NB4 (cell line): ENCODE measurements at regions not wholly inside any gene's neighbourhood (a gene's known extent, or its start where the extent isn't known, plus 50 kb on each side); places are given as distances from the start of the nearest gene placed in this dataset.

Experiments used
- DNase-seq: peaks from one replicate; pipeline ENCODE4 v3.0.0; 2010; ENCODE audit warnings: low read depth
- H3K4me3 ChIP-seq: one replicate; pipeline ENCODE4 v1.5.1; 2011; ENCODE audit warnings: mild to moderate bottlenecking, low read depth, low read length, moderate library complexity
- CTCF ChIP-seq: IDR thresholded peaks from one replicate; pipeline ENCODE4 v1.5.1; 2012; ENCODE audit warnings: low read depth, low read length
- MYC ChIP-seq: IDR thresholded peaks from 2 replicates; pipeline ENCODE4 v1.6.1; 2011; ENCODE audit warnings: low read depth, low read length
- POLR2A ChIP-seq: IDR thresholded peaks from 2 replicates; pipeline ENCODE4 v1.6.1; 2011; ENCODE audit warnings: mild to moderate bottlenecking; ENCODE audit not compliant: insufficient read length; ENCODE audit errors: extremely low read depth
- TF ChIP-seq, protein P1 (sequence below): IDR thresholded peaks from 2 replicates; pipeline ENCODE4 v1.6.1; 2011; ENCODE audit warnings: low read depth, low read length

- no peak overlapping the region for H3K4me3 ChIP-seq
- TF ChIP-seq, protein P1, sequence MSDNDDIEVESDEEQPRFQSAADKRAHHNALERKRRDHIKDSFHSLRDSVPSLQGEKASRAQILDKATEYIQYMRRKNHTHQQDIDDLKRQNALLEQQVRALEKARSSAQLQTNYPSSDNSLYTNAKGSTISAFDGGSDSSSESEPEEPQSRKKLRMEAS = no peak
- no peak for TF ChIP-seq CTCF
- TF ChIP-seq POLR2A = no peak
- no peak for TF ChIP-seq MYC
- DNase-seq = peak; percentile 50
These were observed 83.5 kb downstream of the GP2 start for GRCh38 chr16:20243731-20244281.

- TF ChIP-seq MYC = no peak
- no peak for TF ChIP-seq POLR2A
- TF ChIP-seq, protein P1 = no peak
- TF ChIP-seq CTCF = no peak
- DNase-seq = no peak
These were observed 84.6 kb downstream of the GP2 start for GRCh38 chr16:20242568-20243255.

DNA sequence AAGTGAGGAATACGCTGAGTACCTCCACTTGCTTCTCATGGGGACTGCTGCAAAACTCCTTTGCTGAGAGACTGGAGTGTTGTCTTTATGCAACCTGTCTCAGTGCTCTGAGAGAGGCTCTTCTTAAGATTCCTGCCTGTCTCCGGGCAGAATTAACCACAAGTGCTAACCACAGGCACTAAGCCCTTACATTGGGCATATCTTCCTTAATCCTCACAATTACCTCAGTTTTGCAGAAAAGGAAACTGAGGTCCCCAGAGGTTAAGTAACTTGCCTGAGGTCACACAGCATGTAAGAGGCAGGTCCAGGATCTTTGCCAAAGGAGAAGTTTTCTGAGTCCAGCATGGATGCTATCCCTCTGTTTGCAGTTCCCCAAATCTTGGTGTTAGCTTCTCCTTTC lies 86.0 kb downstream of the GP2 start:
- TF ChIP-seq, protein P1 = no peak
- TF ChIP-seq CTCF (no peak), POLR2A (no peak), MYC (no peak)
- DNase-seq = peak; percentile 73
- no peak overlapping the region for H3K4me3 ChIP-seq

More at GRCh38 chr16:20242568-20243255, 84.6 kb downstream of the GP2 start:
- H3K4me3 ChIP-seq = no peak overlapping the region

GRCh38 chr16:20236579-20237289 lies 90.6 kb downstream of the GP2 start:
- no peak for DNase-seq
- TF ChIP-seq POLR2A (no peak), CTCF (no peak), MYC (no peak)
- TF ChIP-seq, protein P1 = no peak
- no peak overlapping the region for H3K4me3 ChIP-seq

- no peak for TF ChIP-seq CTCF
- TF ChIP-seq, protein P1 = no peak
- no peak for DNase-seq
- no peak overlapping the region for H3K4me3 ChIP-seq
These were observed 102.0 kb downstream of the GP2 start for GRCh38 chr16:20225228-20225733.
